Activated CD8-positive, alpha-beta T cell treated with anti-CD3 and anti-CD28 coated beads for 36 hours (primary cell): ENCODE measurements at regions not wholly inside any gene's neighbourhood (a gene's known extent, or its start where the extent isn't known, plus 50 kb on each side); places are given as distances from the start of the nearest gene placed in this dataset.

Source experiments
- ATAC-seq: fragments of 200-7000 bp; cut with Tn5 transposase; one replicate; pipeline ENCODE4 v1.10.0; 2021; ENCODE audit warnings: mild to moderate bottlenecking, moderate library complexity
- CTCF ChIA-PET: fragments of 350-600 bp; sonication (Branson Sonifier 250); formaldehyde crosslinking; loops from one replicate; lab custom pipeline; 2021; ENCODE audit warnings: antibody characterized with exemption; lab: Charles Lee
- POLR2A ChIA-PET: fragments of 350-600 bp; sonication (Branson Sonifier 250); formaldehyde crosslinking; loops from one replicate; lab custom pipeline; 2021; ENCODE audit warnings: antibody characterized with exemption; lab: Charles Lee
- DNase-seq: peaks from one replicate; pipeline ENCODE4 v3.0.0-alpha.2; 2020
- H3K27ac Mint-ChIP-seq: one replicate; pipeline ENCODE4 v1.8.0; 2021; ENCODE audit warnings: mild to moderate bottlenecking, mixed read lengths
- H3K27me3 Mint-ChIP-seq: one replicate; pipeline ENCODE4 v1.8.0; 2021; ENCODE audit warnings: mixed read lengths
- H3K36me3 Mint-ChIP-seq: one replicate; pipeline ENCODE4 v1.8.0; 2021; ENCODE audit warnings: low read depth, mixed read lengths
- H3K4me1 Mint-ChIP-seq: one replicate; pipeline ENCODE4 v1.8.0; 2021; ENCODE audit warnings: low read depth, mixed read lengths
- H3K4me3 Mint-ChIP-seq: one replicate; pipeline ENCODE4 v1.8.0; 2021; ENCODE audit warnings: mild to moderate bottlenecking, moderate library complexity, mixed read lengths
- H3K9me3 Mint-ChIP-seq: one replicate; pipeline ENCODE4 v1.8.0; 2021; ENCODE audit warnings: mixed read lengths
- intact Hi-C: fragments of 100-400 bp; cut with micrococcal nuclease; formaldehyde crosslinking; loops from one replicate; pipeline ENCODE4 v1.10.0; 2022
- TF ChIP-seq, protein P1 (sequence below): fragments of 200-600 bp; IDR thresholded peaks from one replicate; pipeline ENCODE4 v1.8.0; 2022; ENCODE audit warnings: antibody characterized with exemption, mild to moderate bottlenecking

DNA sequence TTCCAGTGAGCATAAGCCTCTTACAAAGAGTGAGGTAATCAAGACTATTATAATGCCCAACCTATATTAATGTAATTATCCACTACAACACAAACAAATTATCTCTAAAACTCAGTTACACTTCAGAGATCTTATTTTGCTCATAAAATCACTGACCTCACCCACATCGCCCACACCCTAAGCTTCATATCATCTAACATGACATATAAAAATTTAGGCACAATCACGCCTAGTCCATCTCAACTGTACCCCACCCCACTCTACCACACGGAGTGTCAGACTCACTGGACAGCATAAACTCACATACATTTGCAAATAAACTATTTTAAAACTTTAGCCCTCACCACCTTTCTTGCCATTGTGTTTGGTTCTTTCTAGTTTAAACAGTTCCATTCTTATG lies 252.4 kb downstream of the PCDH7 start:
- intact Hi-C loops, result no loop called here
- Mint-ChIP-seq H3K27me3 (no peaks in the 10 kb centered on the region), H3K4me1 (no peaks in the 10 kb centered on the region), H3K9me3 (peaks cover 6% of the 10 kb centered on the region), H3K27ac (no peak overlapping the region), H3K36me3 (no peaks in the 10 kb centered on the region), H3K4me3 (no peak overlapping the region)
- TF ChIP-seq, protein P1, sequence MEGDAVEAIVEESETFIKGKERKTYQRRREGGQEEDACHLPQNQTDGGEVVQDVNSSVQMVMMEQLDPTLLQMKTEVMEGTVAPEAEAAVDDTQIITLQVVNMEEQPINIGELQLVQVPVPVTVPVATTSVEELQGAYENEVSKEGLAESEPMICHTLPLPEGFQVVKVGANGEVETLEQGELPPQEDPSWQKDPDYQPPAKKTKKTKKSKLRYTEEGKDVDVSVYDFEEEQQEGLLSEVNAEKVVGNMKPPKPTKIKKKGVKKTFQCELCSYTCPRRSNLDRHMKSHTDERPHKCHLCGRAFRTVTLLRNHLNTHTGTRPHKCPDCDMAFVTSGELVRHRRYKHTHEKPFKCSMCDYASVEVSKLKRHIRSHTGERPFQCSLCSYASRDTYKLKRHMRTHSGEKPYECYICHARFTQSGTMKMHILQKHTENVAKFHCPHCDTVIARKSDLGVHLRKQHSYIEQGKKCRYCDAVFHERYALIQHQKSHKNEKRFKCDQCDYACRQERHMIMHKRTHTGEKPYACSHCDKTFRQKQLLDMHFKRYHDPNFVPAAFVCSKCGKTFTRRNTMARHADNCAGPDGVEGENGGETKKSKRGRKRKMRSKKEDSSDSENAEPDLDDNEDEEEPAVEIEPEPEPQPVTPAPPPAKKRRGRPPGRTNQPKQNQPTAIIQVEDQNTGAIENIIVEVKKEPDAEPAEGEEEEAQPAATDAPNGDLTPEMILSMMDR, result no peak
- ChIA-PET POLR2A (interaction anchor here (0.6 kb wide), 1 partner anchor 25 kb away, joined by 3 read pairs; no protein-coding TSS in a partner anchor), CTCF (no interaction called here)
- ATAC-seq (no peak), DNase-seq (no peak)

DNA sequence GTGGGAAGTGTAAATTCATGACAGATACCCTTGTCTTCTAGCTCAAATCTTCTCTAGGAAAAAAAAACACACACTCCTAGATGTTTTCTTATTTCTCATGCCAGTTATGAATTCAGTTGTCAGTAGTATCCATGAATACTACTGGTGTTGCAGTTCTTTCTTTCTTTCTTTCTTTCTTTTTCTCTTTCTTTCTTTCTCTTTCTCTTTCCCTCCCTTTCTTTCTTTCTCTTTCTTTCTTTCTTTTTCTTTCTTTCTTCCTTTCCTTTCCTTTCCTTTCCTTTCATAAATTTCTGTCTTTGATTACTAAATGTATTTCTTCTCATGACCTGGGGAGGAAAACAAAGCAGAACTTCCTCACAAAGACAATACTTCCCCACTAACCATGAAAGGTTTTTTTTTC lies 253.8 kb downstream of the PCDH7 start:
- Mint-ChIP-seq H3K4me1 (no peaks in the 10 kb centered on the region), H3K36me3 (no peaks in the 10 kb centered on the region), H3K9me3 (peaks cover 9% of the 10 kb centered on the region), H3K27ac (no peak overlapping the region), H3K4me3 (no peak overlapping the region), H3K27me3 (no peaks in the 10 kb centered on the region)
- TF ChIP-seq, protein P1, result no peak
- DNase-seq (no peak), ATAC-seq (no peak)
- POLR2A ChIA-PET, result no interaction called here
- CTCF ChIA-PET, result no interaction called here
- intact Hi-C loops, result no loop called here

DNA sequence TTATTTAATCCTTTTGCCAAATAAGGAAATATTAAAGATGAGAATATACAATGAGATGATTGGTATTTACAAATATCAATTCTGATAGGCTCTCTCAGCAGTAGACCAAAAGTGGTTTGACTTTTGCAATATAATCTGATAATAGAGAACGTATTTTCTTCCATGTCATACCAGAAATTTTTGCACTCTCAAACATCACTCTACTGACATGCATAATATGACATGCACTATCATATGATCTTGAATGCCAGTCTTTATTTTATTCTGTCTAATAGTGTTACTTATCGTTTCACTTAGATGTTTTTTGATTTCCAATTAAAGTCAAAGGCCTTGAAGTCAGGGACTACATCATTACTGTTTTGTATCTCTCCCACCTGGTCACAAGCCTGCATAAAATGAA lies 259.2 kb downstream of the PCDH7 start:
- H3K27me3 Mint-ChIP-seq, result no peaks in the 10 kb centered on the region
- TF ChIP-seq, protein P1, result no peak
- H3K27ac Mint-ChIP-seq, result no peak overlapping the region
- no peak for DNase-seq
- POLR2A ChIA-PET, result no interaction called here
- intact Hi-C loops, result no loop called here
- no peaks in the 10 kb centered on the region for H3K4me1 Mint-ChIP-seq
- CTCF ChIA-PET, result no interaction called here
- H3K9me3 Mint-ChIP-seq, result peaks cover 7% of the 10 kb centered on the region
- no peak overlapping the region for H3K4me3 Mint-ChIP-seq
- no peak for ATAC-seq
- no peaks in the 10 kb centered on the region for H3K36me3 Mint-ChIP-seq

DNA sequence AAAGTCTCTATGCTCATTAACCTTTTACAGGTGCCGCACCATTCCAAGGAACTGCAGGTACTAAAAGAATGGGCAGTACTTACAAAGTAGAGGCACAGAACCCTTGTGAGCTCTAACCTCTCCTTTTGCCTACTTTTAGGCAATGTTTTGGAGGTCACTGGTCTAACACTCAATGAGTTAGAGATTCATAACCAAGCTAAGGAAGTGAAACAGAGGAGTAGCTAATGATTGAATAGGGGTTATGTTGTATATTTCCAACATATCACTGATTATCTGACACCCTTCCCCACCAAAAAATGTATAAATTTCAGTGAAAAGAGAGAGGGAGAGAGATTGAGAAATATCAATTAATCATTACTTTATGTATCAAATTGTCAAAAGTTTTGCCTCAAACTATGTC lies 269.3 kb downstream of the PCDH7 start:
- Mint-ChIP-seq H3K27ac (no peak overlapping the region), H3K36me3 (no peaks in the 10 kb centered on the region), H3K4me3 (no peak overlapping the region), H3K27me3 (no peaks in the 10 kb centered on the region), H3K4me1 (no peaks in the 10 kb centered on the region), H3K9me3 (peaks cover 9% of the 10 kb centered on the region)
- DNase-seq (no peak), ATAC-seq (no peak)
- ChIA-PET CTCF (no interaction called here), POLR2A (no interaction called here)
- TF ChIP-seq, protein P1, result no peak
- intact Hi-C loops, result no loop called here

DNA sequence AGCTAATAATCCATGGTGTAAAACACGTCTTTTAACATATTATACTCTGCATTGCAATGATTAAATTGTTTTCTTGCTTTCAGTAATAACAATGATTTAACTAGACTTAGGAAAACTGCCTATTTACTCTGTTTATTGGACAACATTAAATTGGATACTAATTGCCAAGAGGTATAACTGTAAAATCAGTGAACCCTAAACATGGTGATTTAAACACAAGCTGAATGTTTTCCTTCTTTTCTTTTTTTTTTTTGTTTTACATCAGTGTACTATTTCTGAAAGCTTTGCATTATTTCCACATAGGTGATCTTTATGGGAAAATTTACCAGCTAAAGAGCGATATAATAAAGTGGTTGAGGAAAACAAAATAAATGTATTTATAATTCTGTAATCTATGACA lies 276.7 kb downstream of the PCDH7 start:
- ATAC-seq (no peak), DNase-seq (no peak)
- H3K9me3 Mint-ChIP-seq, result peaks cover 10% of the 10 kb centered on the region
- H3K36me3 Mint-ChIP-seq, result no peaks in the 10 kb centered on the region
- H3K4me1 Mint-ChIP-seq, result no peaks in the 10 kb centered on the region
- no peak overlapping the region for H3K4me3 Mint-ChIP-seq
- no peak overlapping the region for H3K27ac Mint-ChIP-seq
- no peaks in the 10 kb centered on the region for H3K27me3 Mint-ChIP-seq
- POLR2A ChIA-PET, result no interaction called here
- TF ChIP-seq, protein P1, result no peak
- intact Hi-C loops, result no loop called here
- CTCF ChIA-PET, result no interaction called here
